Fibroblast of lung (primary cell): ENCODE measurements at regions not wholly inside any gene's neighbourhood (a gene's known extent, or its start where the extent isn't known, plus 50 kb on each side); places are given as distances from the start of the nearest gene placed in this dataset.

Experiments used
- EZH2 ChIP-seq: IDR thresholded peaks from 2 replicates; pipeline ENCODE4 v1.5.1; 2012; ENCODE audit warnings: low read length, control low read depth, mild to moderate bottlenecking; ENCODE audit errors: missing control alignments
- TF ChIP-seq, protein P1 (sequence below), 2 donors: IDR thresholded peaks in 1 of 2; conservative IDR thresholded peaks in 1 of 2; 1 replicate in 1 of 2; 2 replicates in 1 of 2; pipeline ENCODE4 v1.5.1; 2011 to 2012; ENCODE audit warnings: low read length in 2 of 2, control low read depth in 1 of 2, inconsistent platforms in 1 of 2, low read depth in 1 of 2, mild to moderate bottlenecking in 1 of 2

DNA sequence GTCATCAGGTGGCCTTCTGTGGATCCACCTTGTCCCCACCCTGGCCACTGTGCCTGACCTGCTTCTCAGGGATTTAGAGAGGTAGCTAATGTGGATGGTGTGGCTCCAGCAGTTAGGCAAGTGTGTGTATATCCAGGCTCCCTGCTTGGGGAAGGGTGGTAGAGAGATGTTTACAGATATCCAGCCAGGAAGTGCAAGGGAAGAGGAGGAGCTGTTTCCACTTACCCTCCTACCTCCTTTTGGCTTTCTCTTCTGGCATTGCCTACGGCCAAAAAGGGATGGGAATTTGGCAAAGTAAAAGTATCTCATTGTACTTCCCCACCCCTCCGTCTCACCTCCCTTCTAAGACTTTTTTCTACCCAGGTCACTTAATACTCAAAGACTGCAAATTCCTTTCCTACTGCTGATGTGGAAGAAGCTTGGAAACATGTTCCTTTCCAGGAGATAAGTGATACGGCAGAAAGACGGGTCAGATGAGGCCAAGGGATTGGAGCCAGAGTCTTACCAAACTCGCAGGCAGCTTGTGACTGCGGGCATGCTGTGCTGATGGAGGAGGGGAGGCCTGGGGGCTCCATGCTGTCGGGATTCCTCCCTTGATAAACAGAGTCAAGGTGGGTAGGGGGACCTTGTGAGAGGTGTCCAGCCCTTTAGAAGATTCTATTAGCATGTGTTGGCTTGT lies 253.4 kb downstream of the PRL start:
- TF ChIP-seq, protein P1, sequence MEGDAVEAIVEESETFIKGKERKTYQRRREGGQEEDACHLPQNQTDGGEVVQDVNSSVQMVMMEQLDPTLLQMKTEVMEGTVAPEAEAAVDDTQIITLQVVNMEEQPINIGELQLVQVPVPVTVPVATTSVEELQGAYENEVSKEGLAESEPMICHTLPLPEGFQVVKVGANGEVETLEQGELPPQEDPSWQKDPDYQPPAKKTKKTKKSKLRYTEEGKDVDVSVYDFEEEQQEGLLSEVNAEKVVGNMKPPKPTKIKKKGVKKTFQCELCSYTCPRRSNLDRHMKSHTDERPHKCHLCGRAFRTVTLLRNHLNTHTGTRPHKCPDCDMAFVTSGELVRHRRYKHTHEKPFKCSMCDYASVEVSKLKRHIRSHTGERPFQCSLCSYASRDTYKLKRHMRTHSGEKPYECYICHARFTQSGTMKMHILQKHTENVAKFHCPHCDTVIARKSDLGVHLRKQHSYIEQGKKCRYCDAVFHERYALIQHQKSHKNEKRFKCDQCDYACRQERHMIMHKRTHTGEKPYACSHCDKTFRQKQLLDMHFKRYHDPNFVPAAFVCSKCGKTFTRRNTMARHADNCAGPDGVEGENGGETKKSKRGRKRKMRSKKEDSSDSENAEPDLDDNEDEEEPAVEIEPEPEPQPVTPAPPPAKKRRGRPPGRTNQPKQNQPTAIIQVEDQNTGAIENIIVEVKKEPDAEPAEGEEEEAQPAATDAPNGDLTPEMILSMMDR (conservative IDR thresholded peaks at IDR 0.05 in 1 of 2, IDR thresholded peaks at IDR 0.05 in 1 of 2; ENCODE audit: low read depth in 1 of 2, low read length in 2 of 2) = no peak
- TF ChIP-seq EZH2 = no peak
